ENCODE measurements at regions not wholly inside any gene's neighbourhood (a gene's known extent, or its start where the extent isn't known, plus 50 kb on each side); places are given as distances from the start of the nearest gene placed in this dataset.

DNA sequence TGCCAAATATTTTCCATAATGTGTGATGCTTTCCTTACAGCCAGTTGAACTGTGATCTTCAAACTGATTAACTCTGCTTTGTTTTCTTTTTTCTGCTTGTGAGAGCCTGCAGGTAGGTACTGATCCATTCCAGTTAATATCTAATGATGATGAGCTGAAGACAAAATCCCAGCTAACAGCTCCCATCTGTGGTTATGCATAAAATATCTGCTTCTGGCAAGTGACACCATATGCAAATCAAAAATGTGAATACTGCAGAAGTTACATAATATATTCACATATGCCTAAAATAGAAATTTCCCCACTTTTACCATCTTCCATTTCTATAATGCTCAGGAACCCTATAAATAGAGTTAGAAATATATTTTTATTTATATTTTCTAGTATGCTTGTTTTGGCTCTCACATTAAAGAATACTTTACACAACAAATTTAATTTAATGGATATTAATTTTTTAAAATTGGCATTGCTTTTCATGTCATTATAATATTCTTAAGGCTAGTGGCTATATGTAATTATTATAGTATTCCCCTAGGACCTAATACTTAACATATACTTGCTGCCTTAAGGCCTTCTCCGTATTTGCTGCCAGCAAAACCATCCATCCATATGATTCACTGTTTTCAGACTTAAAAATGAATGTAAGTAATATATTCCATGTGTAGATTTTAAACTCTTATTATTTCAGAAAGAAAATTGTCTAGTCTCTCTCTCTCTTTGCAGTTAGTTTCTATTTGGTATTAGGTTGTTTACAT, 83.8 kb downstream of the CCER1 start:
- TF ChIP-seq POLR2AphosphoS5 (IDR thresholded peaks at IDR 0.05; ENCODE audit: borderline replicate concordance, low read depth, low read length) (no peak), EZH2 (IDR thresholded peaks at IDR 0.05) (no peak), FOXP2 (optimal IDR thresholded peaks at IDR 0.05; ENCODE audit: control extremely low read depth, extremely low read length, insufficient read depth) (no peak)
